GM23248 (cell line): ENCODE measurements at regions not wholly inside any gene's neighbourhood (a gene's known extent, or its start where the extent isn't known, plus 50 kb on each side); places are given as distances from the start of the nearest gene placed in this dataset.

Experiments
- EZH2 ChIP-seq: fragments of 200-600 bp; sonication (generic); IDR thresholded peaks from 2 replicates; pipeline ENCODE4 v1.6.1; 2018; ENCODE audit warnings: antibody characterized with exemption, mild to moderate bottlenecking; ENCODE audit not compliant: insufficient read depth, poor library complexity, severe bottlenecking
- EZH2phosphoT487 ChIP-seq: fragments of 200-600 bp; sonication (generic); IDR thresholded peaks from 2 replicates; pipeline ENCODE4 v1.6.1; 2018; ENCODE audit warnings: antibody characterized with exemption, moderate library complexity, mild to moderate bottlenecking, low read depth; ENCODE audit not compliant: insufficient read depth

DNA sequence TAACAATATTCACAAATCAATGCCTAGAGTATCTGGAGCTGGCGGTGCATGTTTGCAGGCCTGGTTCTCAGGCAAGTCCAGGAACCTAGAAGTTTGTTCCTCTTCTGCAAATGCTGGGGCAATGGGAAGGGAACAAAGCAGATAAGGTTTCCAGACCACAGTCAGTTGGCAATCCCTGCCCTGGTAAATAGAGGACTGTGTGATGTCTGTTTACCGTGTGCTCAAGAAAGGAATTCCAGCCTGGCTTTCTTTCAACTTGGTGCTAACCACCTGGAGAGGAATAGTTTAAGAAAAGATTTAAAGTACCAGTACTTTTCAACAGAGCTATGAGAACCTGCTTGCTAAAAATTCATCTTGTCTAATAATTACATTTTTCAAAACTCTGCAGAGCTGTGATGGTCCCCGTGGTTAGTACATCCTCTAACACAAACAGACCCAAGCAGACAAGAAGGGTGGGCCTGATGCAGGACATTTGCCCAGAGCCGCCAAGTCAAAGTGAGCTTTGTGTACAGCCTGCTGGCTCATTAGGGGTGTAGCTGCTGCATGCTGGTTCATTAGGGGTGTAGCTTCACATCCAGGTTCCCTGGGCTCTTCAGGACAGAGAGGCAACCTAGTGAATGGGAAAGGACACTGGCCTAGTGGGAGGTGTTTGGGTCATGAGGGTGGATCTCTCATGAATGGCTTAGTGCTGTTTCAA is 220.5 kb downstream of the SQOR start:
- TF ChIP-seq EZH2 (no peak), EZH2phosphoT487 (no peak)
